ENCODE measurements at regions not wholly inside any gene's neighbourhood (a gene's known extent, or its start where the extent isn't known, plus 50 kb on each side); places are given as distances from the start of the nearest gene placed in this dataset.
A peak's percentile ranks its signal among the peaks of the same experiment; 100 is the strongest.

GRCh38 chr10:36455526-36456133, 669.8 kb upstream of the ANKRD30A start:
- intact Hi-C loops (cut with DNase I) = no loop called here
- no peak for ATAC-seq
- H3K36me3 ChIP-seq (replicated peaks in 1 of 2; ENCODE audit: insufficient read depth in 1 of 2, low read depth in 2 of 2) = no peaks in the 10 kb centered on the region
- no peaks in the 10 kb centered on the region for H3K4me1 ChIP-seq
- TF ChIP-seq POLR2A (IDR thresholded peaks at IDR 0.05) (no peak), CTCF (IDR thresholded peaks at IDR 0.05) (no peak)
- no peak overlapping the region for H3K27ac ChIP-seq
- WGBS, 2 donors = 29% methylated on average over 3 of the region's 3 CpGs
- no peak overlapping the region for H3K4me3 ChIP-seq
- H3K27me3 ChIP-seq = no peaks in the 10 kb centered on the region
- H3K9me3 ChIP-seq = peaks cover 0 to 8% (median 0%) of the 10 kb centered on the region in 3 donors
- no peak for DNase-seq

GRCh38 chr10:36452851-36453250, 672.5 kb upstream of the ANKRD30A start:
- WGBS, 2 donors = 69 to 80% methylated on average over 4 of the region's 4 CpGs

GRCh38 chr10:36451391-36451970, 673.9 kb upstream of the ANKRD30A start:
- ATAC-seq (no peak), DNase-seq (no peak)
- no peak overlapping the region for H3K27ac ChIP-seq
- no peaks in the 10 kb centered on the region for H3K36me3 ChIP-seq (replicated peaks in 1 of 2; ENCODE audit: insufficient read depth in 1 of 2, low read depth in 2 of 2)
- no peaks in the 10 kb centered on the region for H3K9me3 ChIP-seq
- H3K4me1 ChIP-seq = peaks cover 7% of the 10 kb centered on the region
- intact Hi-C loops (cut with DNase I) = no loop called here
- WGBS, 2 donors = 75 to 88% methylated on average over 8 of the region's 8 CpGs
- no peak overlapping the region for H3K4me3 ChIP-seq
- no peak for TF ChIP-seq POLR2A (IDR thresholded peaks at IDR 0.05)
- TF ChIP-seq CTCF (IDR thresholded peaks at IDR 0.05) = no peak
- H3K27me3 ChIP-seq = no peaks in the 10 kb centered on the region

More at GRCh38 chr10:36452851-36453250, 672.5 kb upstream of the ANKRD30A start:
- TF ChIP-seq CTCF (IDR thresholded peaks at IDR 0.05) (no peak), POLR2A (IDR thresholded peaks at IDR 0.05) (no peak)
- intact Hi-C loops (cut with DNase I) = no loop called here
- H3K9me3 ChIP-seq = peaks cover 0 to under 1% (median 0%) of the 10 kb centered on the region in 3 donors
- H3K4me1 ChIP-seq = peaks cover 7% of the 10 kb centered on the region
- no peak overlapping the region for H3K4me3 ChIP-seq
- no peak overlapping the region for H3K27ac ChIP-seq
- no peaks in the 10 kb centered on the region for H3K27me3 ChIP-seq
- ATAC-seq = no peak
- no peaks in the 10 kb centered on the region for H3K36me3 ChIP-seq (replicated peaks in 1 of 2; ENCODE audit: insufficient read depth in 1 of 2, low read depth in 2 of 2)
- DNase-seq = no peak

- intact Hi-C loops (cut with DNase I) = no loop called here
- 54 to 65% methylated on average over 8 of the region's 8 CpGs for WGBS, 2 donors
- Histone ChIP-seq H3K4me1 (peaks cover 7% of the 10 kb centered on the region), H3K27me3 (no peaks in the 10 kb centered on the region), H3K9me3 (no peaks in the 10 kb centered on the region), H3K4me3 (no peak overlapping the region), H3K27ac (no peak overlapping the region), H3K36me3 (replicated peaks in 1 of 2; ENCODE audit: insufficient read depth in 1 of 2, low read depth in 2 of 2) (no peaks in the 10 kb centered on the region)
- ATAC-seq (no peak), DNase-seq (peak in 1 of 4 donors; percentile 4)
- TF ChIP-seq POLR2A (IDR thresholded peaks at IDR 0.05) (no peak), CTCF (IDR thresholded peaks at IDR 0.05) (no peak)
Observed at GRCh38 chr10:36450380-36450779, 675.0 kb upstream of the ANKRD30A start.
